ENCODE measurements at regions not wholly inside any gene's neighbourhood (a gene's known extent, or its start where the extent isn't known, plus 50 kb on each side); places are given as distances from the start of the nearest gene placed in this dataset.
"Not testable (repeated sequence)": the region's sequence is repeated elsewhere in the genome, so short reads cannot be mapped to it uniquely, and the experiment has no call there.

- no peak overlapping the region for H2BK5ac ChIP-seq (ENCODE audit: low read depth, low read length, poor library complexity, severe bottlenecking)
- H3K14ac ChIP-seq (replicated peaks; ENCODE audit: low read depth, low read length) = no peak overlapping the region
- H2BK20ac ChIP-seq (ENCODE audit: low read depth, low read length) = no peak overlapping the region
- no peak overlapping the region for H2AFZ ChIP-seq (replicated peaks; ENCODE audit: low read length, poor library complexity)
- no peaks in the 10 kb centered on the region for H3K36me3 ChIP-seq (ENCODE audit: control insufficient read depth, insufficient read depth, low read length)
- no peaks in the 10 kb centered on the region for H3K9me1 ChIP-seq (ENCODE audit: insufficient read depth, low read length)
- no peak overlapping the region for H3K4me3 ChIP-seq (ENCODE audit: insufficient read depth, low read depth, low read length)
- dilution Hi-C loops (cut with HindIII; ENCODE audit: low sequenced_read_pairs, unreplicated experiment) (no loop called here), in situ Hi-C loops (cut with MboI; ENCODE audit: low sequenced_read_pairs) (no loop called here), intact Hi-C loops (cut with micrococcal nuclease) (no loop called here)
- H3K56ac ChIP-seq (ENCODE audit: extremely low read depth, insufficient read depth, low read length) = no peak overlapping the region
- no peak overlapping the region for H2BK15ac ChIP-seq (ENCODE audit: low read depth, low read length)
- H3K4me2 ChIP-seq (ENCODE audit: low read depth, low read length) = no peak overlapping the region
- no peaks in the 10 kb centered on the region for H3K79me1 ChIP-seq (ENCODE audit: low read depth in 1 of 2, low read length in 2 of 2)
- no peaks in the 10 kb centered on the region for H3K27me3 ChIP-seq (ENCODE audit: control insufficient read depth, insufficient read depth, low read length)
- H2AK9ac ChIP-seq (replicated peaks; ENCODE audit: low read depth, low read length, poor library complexity) = no peak overlapping the region
- H3K27ac ChIP-seq (ENCODE audit: insufficient read depth, low read length) = no peak overlapping the region
- TF ChIP-seq BHLHE40 (IDR thresholded peaks at IDR 0.05; ENCODE audit: low read depth, low read length) (no peak), CEBPB (IDR thresholded peaks at IDR 0.05; ENCODE audit: low read depth, low read length) (no peak)
- TF ChIP-seq, protein P1, sequence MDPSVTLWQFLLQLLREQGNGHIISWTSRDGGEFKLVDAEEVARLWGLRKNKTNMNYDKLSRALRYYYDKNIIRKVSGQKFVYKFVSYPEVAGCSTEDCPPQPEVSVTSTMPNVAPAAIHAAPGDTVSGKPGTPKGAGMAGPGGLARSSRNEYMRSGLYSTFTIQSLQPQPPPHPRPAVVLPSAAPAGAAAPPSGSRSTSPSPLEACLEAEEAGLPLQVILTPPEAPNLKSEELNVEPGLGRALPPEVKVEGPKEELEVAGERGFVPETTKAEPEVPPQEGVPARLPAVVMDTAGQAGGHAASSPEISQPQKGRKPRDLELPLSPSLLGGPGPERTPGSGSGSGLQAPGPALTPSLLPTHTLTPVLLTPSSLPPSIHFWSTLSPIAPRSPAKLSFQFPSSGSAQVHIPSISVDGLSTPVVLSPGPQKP (IDR thresholded peaks at IDR 0.05; ENCODE audit: borderline replicate concordance, low read depth, low read length) = no peak
- no peak overlapping the region; the same call in 1 of the 2 replicates for H3K23ac ChIP-seq (ENCODE audit: low read depth, low read length)
- POLR2A ChIA-PET (ENCODE audit: unreplicated experiment) = no interaction called here
- no peaks in the 10 kb centered on the region for H4K20me1 ChIP-seq (ENCODE audit: insufficient read depth, low read length)
- no peak overlapping the region for H3K18ac ChIP-seq (ENCODE audit: low read depth, low read length)
- CTCF ChIA-PET = interaction anchor here (0.7 kb wide), 1 partner anchor 1095 kb away, joined by 4 read pairs; no protein-coding TSS in a partner anchor
- no peaks in the 10 kb centered on the region for H3K4me1 ChIP-seq (ENCODE audit: control insufficient read depth, insufficient read depth, low read length)
- ATAC-seq (ENCODE audit: low read depth) (peak; percentile 32), DNase-seq (no peak)
- no peak overlapping the region for H4K91ac ChIP-seq (ENCODE audit: insufficient read depth, low read depth, low read length)
- no peak overlapping the region for H4K8ac ChIP-seq (ENCODE audit: low read depth in 2 of 2, low read length in 2 of 2)
- H2AK5ac ChIP-seq (ENCODE audit: low read depth, low read length) = no peak overlapping the region
- H3K9me3 ChIP-seq (ENCODE audit: control insufficient read depth, insufficient read depth, low read length) = no peaks in the 10 kb centered on the region
- no peak overlapping the region for H4K5ac ChIP-seq (ENCODE audit: low read depth, low read length)
- no peak overlapping the region for H3K9ac ChIP-seq (ENCODE audit: low read depth, low read length)
- WGBS, 2 experiments (ENCODE audit: extremely low coverage in 2 of 2, insufficient read length in 1 of 2) = 80% methylated on average over 1 of the region's 3 CpGs; no CpG with 5 or more reads in 1 of the 2 experiments
- BruUV-seq (replicated peaks) = no TSS peak
- no peak overlapping the region for H3K4ac ChIP-seq (ENCODE audit: low read depth, low read length)
- no peak overlapping the region for H2BK120ac ChIP-seq (ENCODE audit: low read depth, low read length)
These were observed 93.0 kb upstream of the CCDC91 start for GRCh38 chr12:28097221-28097620.

DNA sequence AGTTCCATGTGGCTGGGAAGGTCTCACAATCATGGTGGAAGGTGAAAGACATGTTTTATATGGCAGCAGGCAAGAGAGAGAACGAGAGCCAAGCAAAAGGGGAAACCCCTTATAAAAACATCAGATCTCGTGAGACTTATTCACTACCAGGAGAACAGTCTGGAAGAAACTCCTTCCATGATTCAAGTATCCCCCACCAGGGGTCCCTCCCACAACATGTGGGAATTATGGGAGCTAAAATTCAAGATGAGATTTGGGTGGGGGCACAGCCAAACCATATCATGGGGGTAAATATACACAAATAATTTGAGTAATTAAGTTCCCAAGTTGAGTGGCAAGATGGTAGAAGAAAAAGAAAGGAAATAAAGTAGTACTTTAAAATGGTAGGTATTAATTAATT is 91.0 kb upstream of the CCDC91 start:
- H3K79me1 ChIP-seq (ENCODE audit: low read depth in 1 of 2, low read length in 2 of 2); H4K8ac ChIP-seq (ENCODE audit: low read depth in 2 of 2, low read length in 2 of 2); H3K9me1 ChIP-seq (ENCODE audit: insufficient read depth, low read length); H3K4me1 ChIP-seq (ENCODE audit: control insufficient read depth, insufficient read depth, low read length); DNase-seq; H3K4ac ChIP-seq (ENCODE audit: low read depth, low read length); H4K91ac ChIP-seq (ENCODE audit: insufficient read depth, low read depth, low read length); H3K36me3 ChIP-seq (ENCODE audit: control insufficient read depth, insufficient read depth, low read length); ATAC-seq (ENCODE audit: low read depth); H4K20me1 ChIP-seq (ENCODE audit: insufficient read depth, low read length); H2BK5ac ChIP-seq (ENCODE audit: low read depth, low read length, poor library complexity, severe bottlenecking); H3K9me3 ChIP-seq (ENCODE audit: control insufficient read depth, insufficient read depth, low read length); H2BK15ac ChIP-seq (ENCODE audit: low read depth, low read length); H3K14ac ChIP-seq (replicated peaks; ENCODE audit: low read depth, low read length); H3K18ac ChIP-seq (ENCODE audit: low read depth, low read length); H2AK9ac ChIP-seq (replicated peaks; ENCODE audit: low read depth, low read length, poor library complexity); H2BK20ac ChIP-seq (ENCODE audit: low read depth, low read length); H3K4me3 ChIP-seq (ENCODE audit: insufficient read depth, low read depth, low read length); H2AK5ac ChIP-seq (ENCODE audit: low read depth, low read length); H3K9ac ChIP-seq (ENCODE audit: low read depth, low read length); H2BK120ac ChIP-seq (ENCODE audit: low read depth, low read length); dilution Hi-C loops (cut with HindIII; ENCODE audit: low sequenced_read_pairs, unreplicated experiment); in situ Hi-C loops (cut with MboI; ENCODE audit: low sequenced_read_pairs); H2AFZ ChIP-seq (replicated peaks; ENCODE audit: low read length, poor library complexity); H4K5ac ChIP-seq (ENCODE audit: low read depth, low read length); POLR2A ChIA-PET (ENCODE audit: unreplicated experiment); CTCF ChIA-PET; intact Hi-C loops (cut with micrococcal nuclease); BruUV-seq (replicated peaks); H3K27ac ChIP-seq (ENCODE audit: insufficient read depth, low read length); H3K4me2 ChIP-seq (ENCODE audit: low read depth, low read length); H3K27me3 ChIP-seq (ENCODE audit: control insufficient read depth, insufficient read depth, low read length); H3K56ac ChIP-seq (ENCODE audit: extremely low read depth, insufficient read depth, low read length); H3K23ac ChIP-seq (ENCODE audit: low read depth, low read length): not testable (repeated sequence)
- no CpG with 5 or more reads among the region's 2 CpGs for WGBS, 2 experiments (ENCODE audit: extremely low coverage in 2 of 2, insufficient read length in 1 of 2)

Data from IMR-90 (cell line).